NCI-H774 (cell line): ENCODE measurements at regions not wholly inside any gene's neighbourhood (a gene's known extent, or its start where the extent isn't known, plus 50 kb on each side); places are given as distances from the start of the nearest gene placed in this dataset.

ENCODE experiments used
- DNase-seq: peaks from one replicate; lab custom pipeline; 2025; lab: John Stamatoyannopoulos, UW

- DNase-seq: no peak
Measured at GRCh38 chr1:47574451-47575165, 136.8 kb downstream of the FOXD2 start.

GRCh38 chr1:47575855-47576757 lies 138.3 kb downstream of the FOXD2 start:
- no peak for DNase-seq

- DNase-seq: no peak
Measured at GRCh38 chr1:47576758-47577115, 138.9 kb downstream of the FOXD2 start.

GRCh38 chr1:47577303-47578025 lies 139.6 kb downstream of the FOXD2 start:
- no peak for DNase-seq

GRCh38 chr1:47578026-47578720 lies 140.3 kb downstream of the FOXD2 start:
- DNase-seq: no peak

GRCh38 chr1:47578721-47579419 lies 141.0 kb downstream of the FOXD2 start:
- DNase-seq: no peak

- DNase-seq: no peak
Measured at GRCh38 chr1:47579809-47580208, 142.0 kb downstream of the FOXD2 start.

GRCh38 chr1:47580451-47580995 lies 142.7 kb downstream of the FOXD2 start:
- no peak for DNase-seq

- DNase-seq: no peak
Measured at GRCh38 chr1:47582891-47583608, 145.2 kb downstream of the FOXD2 start.

GRCh38 chr1:47584249-47584648 lies 146.4 kb downstream of the FOXD2 start:
- no peak for DNase-seq

GRCh38 chr1:47585141-47585902 lies 147.5 kb downstream of the FOXD2 start:
- DNase-seq: no peak

GRCh38 chr1:47587891-47588582 lies 150.2 kb downstream of the FOXD2 start:
- DNase-seq: no peak

- DNase-seq: no peak
Measured at GRCh38 chr1:47590523-47591225, 152.8 kb downstream of the FOXD2 start.

- DNase-seq: no peak
Measured at GRCh38 chr1:47591801-47592200, 154.0 kb downstream of the FOXD2 start.

- DNase-seq: no peak
Measured at GRCh38 chr1:47592296-47593012, 154.6 kb downstream of the FOXD2 start.

GRCh38 chr1:47593013-47593568 lies 155.2 kb downstream of the FOXD2 start:
- DNase-seq: no peak

GRCh38 chr1:47593598-47594285 lies 155.9 kb downstream of the FOXD2 start:
- no peak for DNase-seq
